ENCODE measurements at regions not wholly inside any gene's neighbourhood (a gene's known extent, or its start where the extent isn't known, plus 50 kb on each side); places are given as distances from the start of the nearest gene placed in this dataset.

DNA sequence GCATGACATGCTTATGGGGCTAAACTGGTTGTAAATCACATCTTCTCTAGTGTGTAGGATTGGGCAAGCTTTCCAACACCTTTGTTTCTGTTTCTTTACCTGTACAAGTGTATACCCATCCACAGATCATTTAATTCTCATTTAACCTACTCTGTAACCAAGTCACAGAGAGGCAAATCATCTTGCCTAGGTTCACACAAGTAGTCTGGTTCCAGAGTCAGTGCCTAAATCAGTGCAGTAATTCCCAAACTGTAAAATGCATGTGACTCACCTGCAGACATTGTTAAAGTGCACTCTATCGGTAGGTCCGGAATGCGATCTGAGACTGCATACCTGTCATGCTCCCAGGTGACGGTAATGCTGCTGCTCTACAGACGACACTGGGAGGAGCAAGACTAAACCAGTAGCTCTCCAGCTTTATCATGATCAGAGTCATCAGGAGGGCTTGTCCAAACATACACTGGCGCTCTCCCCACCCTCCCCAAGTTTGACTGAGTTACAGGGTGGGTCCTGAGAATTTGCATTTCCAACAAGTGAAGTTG lies 107.9 kb upstream of the FREM1 start:
- Histone ChIP-seq H3K36me3 (replicated peaks; ENCODE audit: insufficient read depth, low read depth) (no peaks in the 10 kb centered on the region), H3K9me3 (ENCODE audit: low read depth) (no peaks in the 10 kb centered on the region), H3K4me3 (no peak overlapping the region), H3K4me2 (peak overlapping the region; percentile 34), H3K27ac (peak overlapping the region; percentile 60), H2AFZ (no peak overlapping the region), H3K9me2 (replicated peaks; ENCODE audit: insufficient read depth) (no peaks in the 10 kb centered on the region), H3K79me2 (no peaks in the 10 kb centered on the region), H3K4me1 (ENCODE audit: insufficient read depth) (no peaks in the 10 kb centered on the region), H4K20me1 (ENCODE audit: insufficient read depth, poor library complexity, severe bottlenecking) (no peaks in the 10 kb centered on the region), H3K27me3 (no peaks in the 10 kb centered on the region)
- TF ChIP-seq EZH2phosphoT487 (IDR thresholded peaks at IDR 0.05; ENCODE audit: low read depth, severe bottlenecking, unreplicated experiment) (no peak), EZH2 (IDR thresholded peaks at IDR 0.05; ENCODE audit: borderline replicate concordance) (no peak)
- TF ChIP-seq, protein P1, sequence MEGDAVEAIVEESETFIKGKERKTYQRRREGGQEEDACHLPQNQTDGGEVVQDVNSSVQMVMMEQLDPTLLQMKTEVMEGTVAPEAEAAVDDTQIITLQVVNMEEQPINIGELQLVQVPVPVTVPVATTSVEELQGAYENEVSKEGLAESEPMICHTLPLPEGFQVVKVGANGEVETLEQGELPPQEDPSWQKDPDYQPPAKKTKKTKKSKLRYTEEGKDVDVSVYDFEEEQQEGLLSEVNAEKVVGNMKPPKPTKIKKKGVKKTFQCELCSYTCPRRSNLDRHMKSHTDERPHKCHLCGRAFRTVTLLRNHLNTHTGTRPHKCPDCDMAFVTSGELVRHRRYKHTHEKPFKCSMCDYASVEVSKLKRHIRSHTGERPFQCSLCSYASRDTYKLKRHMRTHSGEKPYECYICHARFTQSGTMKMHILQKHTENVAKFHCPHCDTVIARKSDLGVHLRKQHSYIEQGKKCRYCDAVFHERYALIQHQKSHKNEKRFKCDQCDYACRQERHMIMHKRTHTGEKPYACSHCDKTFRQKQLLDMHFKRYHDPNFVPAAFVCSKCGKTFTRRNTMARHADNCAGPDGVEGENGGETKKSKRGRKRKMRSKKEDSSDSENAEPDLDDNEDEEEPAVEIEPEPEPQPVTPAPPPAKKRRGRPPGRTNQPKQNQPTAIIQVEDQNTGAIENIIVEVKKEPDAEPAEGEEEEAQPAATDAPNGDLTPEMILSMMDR (IDR thresholded peaks at IDR 0.05; ENCODE audit: poor library complexity) = no peak
- peak; percentile 63 for DNase-seq (ENCODE audit: low spot score)
- 72% methylated on average over 6 of the region's 6 CpGs for WGBS (ENCODE audit: low lambda C conversion rate, missing lambda C conversion rate)

DNA sequence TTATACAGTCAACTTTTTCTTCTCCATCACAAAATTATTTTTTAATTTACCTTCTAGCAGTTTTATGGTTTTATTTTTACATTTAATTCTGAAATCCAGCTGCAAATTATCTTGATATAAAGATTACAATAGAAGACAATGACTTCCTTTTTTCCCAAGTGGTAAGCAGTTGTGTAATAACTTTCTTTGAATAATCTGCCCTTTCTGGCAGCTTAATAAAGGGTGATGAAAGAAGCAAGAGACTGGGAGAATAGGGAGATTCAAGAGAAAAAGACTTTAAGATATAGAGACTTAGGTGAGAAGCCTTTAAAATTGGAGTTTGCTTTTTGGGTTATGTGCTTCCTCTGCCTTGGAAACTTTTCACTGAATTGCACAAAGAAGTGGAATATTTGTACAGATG lies 100.4 kb upstream of the FREM1 start:
- Histone ChIP-seq H2AFZ (no peak overlapping the region), H3K27ac (no peak overlapping the region), H3K4me1 (ENCODE audit: insufficient read depth) (no peaks in the 10 kb centered on the region), H3K4me3 (no peak overlapping the region), H3K36me3 (replicated peaks; ENCODE audit: insufficient read depth, low read depth) (no peaks in the 10 kb centered on the region), H3K79me2 (no peaks in the 10 kb centered on the region), H3K9me2 (replicated peaks; ENCODE audit: insufficient read depth) (no peaks in the 10 kb centered on the region), H3K27me3 (no peaks in the 10 kb centered on the region), H4K20me1 (ENCODE audit: insufficient read depth, poor library complexity, severe bottlenecking) (no peaks in the 10 kb centered on the region), H3K4me2 (no peak overlapping the region), H3K9me3 (ENCODE audit: low read depth) (no peaks in the 10 kb centered on the region)
- DNase-seq (ENCODE audit: low spot score) = no peak
- TF ChIP-seq EZH2 (IDR thresholded peaks at IDR 0.05; ENCODE audit: borderline replicate concordance) = no peak
- TF ChIP-seq, protein P1 (IDR thresholded peaks at IDR 0.05; ENCODE audit: poor library complexity) = no peak
- no peak for TF ChIP-seq EZH2phosphoT487 (IDR thresholded peaks at IDR 0.05; ENCODE audit: low read depth, severe bottlenecking, unreplicated experiment)

DNA sequence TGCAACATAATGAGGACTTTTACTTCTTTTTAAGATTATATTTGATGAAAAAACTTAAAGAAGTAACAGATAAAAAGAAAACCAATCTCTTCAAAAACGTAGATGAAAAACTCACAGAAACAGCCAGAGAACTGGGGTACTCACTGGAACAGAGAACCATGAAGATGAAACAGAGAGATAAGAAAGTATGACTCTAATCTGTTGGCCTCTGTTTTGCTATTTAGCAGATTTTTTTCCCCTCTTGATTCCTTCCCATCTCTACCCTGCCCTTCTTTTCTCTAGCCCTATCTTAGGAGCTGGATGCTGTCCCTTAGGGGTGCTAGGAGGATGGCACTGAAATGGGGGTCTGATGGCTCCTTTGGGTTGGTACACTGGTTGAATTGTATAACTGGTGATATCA lies 97.5 kb upstream of the FREM1 start:
- Histone ChIP-seq H3K79me2 (no peaks in the 10 kb centered on the region), H3K4me3 (no peak overlapping the region), H3K4me2 (no peak overlapping the region), H3K9me3 (ENCODE audit: low read depth) (no peaks in the 10 kb centered on the region), H3K9me2 (replicated peaks; ENCODE audit: insufficient read depth) (no peaks in the 10 kb centered on the region), H3K27me3 (no peaks in the 10 kb centered on the region), H3K36me3 (replicated peaks; ENCODE audit: insufficient read depth, low read depth) (no peaks in the 10 kb centered on the region), H4K20me1 (ENCODE audit: insufficient read depth, poor library complexity, severe bottlenecking) (no peaks in the 10 kb centered on the region), H3K27ac (no peak overlapping the region), H3K4me1 (ENCODE audit: insufficient read depth) (no peaks in the 10 kb centered on the region), H2AFZ (no peak overlapping the region)
- WGBS (ENCODE audit: low lambda C conversion rate, missing lambda C conversion rate) = 56% methylated on average over 1 of the region's 1 CpG
- no peak for DNase-seq (ENCODE audit: low spot score)
- TF ChIP-seq EZH2phosphoT487 (IDR thresholded peaks at IDR 0.05; ENCODE audit: low read depth, severe bottlenecking, unreplicated experiment) (no peak), EZH2 (IDR thresholded peaks at IDR 0.05; ENCODE audit: borderline replicate concordance) (no peak)
- TF ChIP-seq, protein P1 (IDR thresholded peaks at IDR 0.05; ENCODE audit: poor library complexity) = no peak

DNA sequence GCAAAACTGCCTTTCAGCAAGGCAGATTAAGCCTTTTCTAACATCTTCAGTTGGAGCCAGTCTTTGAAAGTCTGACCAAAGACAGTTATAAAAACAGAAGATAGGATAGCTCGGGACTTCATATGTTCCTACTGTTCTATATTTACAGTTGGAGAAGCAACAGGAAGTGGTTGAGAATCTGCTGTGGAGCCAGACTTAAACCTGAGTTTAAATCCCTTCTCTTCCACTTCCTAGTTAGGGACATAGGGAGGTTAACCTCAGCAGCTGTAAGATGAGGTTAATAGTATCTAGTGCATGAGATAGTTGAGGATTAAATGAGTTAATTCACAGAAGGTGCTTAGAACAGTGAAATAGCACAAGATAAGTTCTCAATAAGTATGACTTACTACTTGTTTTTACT lies 84.5 kb upstream of the FREM1 start:
- Histone ChIP-seq H4K20me1 (ENCODE audit: insufficient read depth, poor library complexity, severe bottlenecking) (no peaks in the 10 kb centered on the region), H3K9me3 (ENCODE audit: low read depth) (no peaks in the 10 kb centered on the region), H3K27me3 (no peaks in the 10 kb centered on the region), H3K4me2 (no peak overlapping the region), H3K9me2 (replicated peaks; ENCODE audit: insufficient read depth) (no peaks in the 10 kb centered on the region), H3K4me1 (ENCODE audit: insufficient read depth) (peaks cover 9% of the 10 kb centered on the region), H2AFZ (no peak overlapping the region), H3K36me3 (replicated peaks; ENCODE audit: insufficient read depth, low read depth) (no peaks in the 10 kb centered on the region), H3K79me2 (no peaks in the 10 kb centered on the region), H3K27ac (no peak overlapping the region), H3K4me3 (no peak overlapping the region)
- TF ChIP-seq EZH2 (IDR thresholded peaks at IDR 0.05; ENCODE audit: borderline replicate concordance) = no peak
- TF ChIP-seq EZH2phosphoT487 (IDR thresholded peaks at IDR 0.05; ENCODE audit: low read depth, severe bottlenecking, unreplicated experiment) = no peak
- TF ChIP-seq, protein P1 (IDR thresholded peaks at IDR 0.05; ENCODE audit: poor library complexity) = no peak
- WGBS (ENCODE audit: low lambda C conversion rate, missing lambda C conversion rate) = 54% methylated on average over 1 of the region's 1 CpG
- no peak for DNase-seq (ENCODE audit: low spot score)
